Hepatocyte (in vitro differentiated cells): ENCODE measurements at regions not wholly inside any gene's neighbourhood (a gene's known extent, or its start where the extent isn't known, plus 50 kb on each side); places are given as distances from the start of the nearest gene placed in this dataset.

Source experiments
- DNase-seq: peaks from one replicate; pipeline ENCODE4 v3.0.0-alpha.2; 2016; ENCODE audit warnings: low spot score
- H2AFZ ChIP-seq: fragments of 200-600 bp; sonication (generic); 2 replicates; pipeline ENCODE4 v1.6.0; 2016; ENCODE audit warnings: antibody characterized with exemption, mild to moderate bottlenecking
- H3K27ac ChIP-seq: fragments of 200-600 bp; sonication (generic); 2 replicates; pipeline ENCODE4 v1.5.1; 2016; ENCODE audit warnings: mild to moderate bottlenecking
- H3K27me3 ChIP-seq: fragments of 200-600 bp; sonication (generic); 2 replicates; pipeline ENCODE4 v1.6.1; 2016
- H3K36me3 ChIP-seq: fragments of 200-600 bp; sonication (generic); replicated peaks from 2 replicates; pipeline ENCODE4 v1.5.1; 2016; ENCODE audit warnings: low read depth; ENCODE audit not compliant: insufficient read depth
- H3K4me1 ChIP-seq: fragments of 200-600 bp; sonication (generic); 2 replicates; pipeline ENCODE4 v1.5.1; 2016; ENCODE audit warnings: mild to moderate bottlenecking, moderate library complexity; ENCODE audit not compliant: insufficient read depth
- H3K4me2 ChIP-seq: fragments of 200-600 bp; sonication (generic); 2 replicates; pipeline ENCODE4 v1.6.0; 2016
- H3K4me3 ChIP-seq: fragments of 200-600 bp; sonication (generic); 2 replicates; pipeline ENCODE4 v1.5.1; 2016; ENCODE audit warnings: mild to moderate bottlenecking
- H3K79me2 ChIP-seq: fragments of 200-600 bp; sonication (generic); 2 replicates; pipeline ENCODE4 v1.6.0; 2017; ENCODE audit warnings: mild to moderate bottlenecking
- H3K9me2 ChIP-seq: fragments of 200-600 bp; sonication (generic); replicated peaks from 2 replicates; pipeline ENCODE4 v1.6.0; 2017; ENCODE audit warnings: mild to moderate bottlenecking; ENCODE audit not compliant: insufficient read depth
- H3K9me3 ChIP-seq: fragments of 200-600 bp; sonication (generic); 2 replicates; pipeline ENCODE4 v1.5.1; 2016; ENCODE audit warnings: low read depth, mild to moderate bottlenecking
- H4K20me1 ChIP-seq: fragments of 200-600 bp; sonication (generic); 2 replicates; pipeline ENCODE4 v1.6.0; 2016; ENCODE audit warnings: mild to moderate bottlenecking; ENCODE audit not compliant: insufficient read depth, poor library complexity, severe bottlenecking
- CTCF ChIP-seq: fragments of 200-600 bp; sonication (generic); IDR thresholded peaks from 2 replicates; pipeline ENCODE4 v1.5.1; 2016; ENCODE audit warnings: antibody characterized with exemption, mild to moderate bottlenecking; ENCODE audit not compliant: poor library complexity
- EZH2 ChIP-seq: fragments of 200-600 bp; sonication (generic); IDR thresholded peaks from 2 replicates; pipeline ENCODE4 v1.6.1; 2016; ENCODE audit warnings: antibody characterized with exemption, mild to moderate bottlenecking, borderline replicate concordance
- EZH2phosphoT487 ChIP-seq: fragments of 200-600 bp; sonication (generic); IDR thresholded peaks from one replicate; pipeline ENCODE4 v1.6.1; 2018; ENCODE audit warnings: antibody characterized with exemption, mild to moderate bottlenecking, low read depth, moderate library complexity; ENCODE audit not compliant: unreplicated experiment, severe bottlenecking
- WGBS: methylation state at CpG from one replicate; pipeline ENCODE4 v1.1.6; 2016; ENCODE audit warnings: low lambda C conversion rate; ENCODE audit errors: missing lambda C conversion rate; 5-methylcytosine and 5-hydroxymethylcytosine counted together

- TF ChIP-seq EZH2phosphoT487, result no peak
- TF ChIP-seq CTCF, result no peak
- no peak for TF ChIP-seq EZH2
- H3K9me3 ChIP-seq, result no peaks in the 10 kb centered on the region
- no peaks in the 10 kb centered on the region for H3K9me2 ChIP-seq
- no peak overlapping the region for H3K4me3 ChIP-seq
- H3K4me2 ChIP-seq, result no peak overlapping the region
- no peak for DNase-seq
- H3K4me1 ChIP-seq, result no peaks in the 10 kb centered on the region
- H3K79me2 ChIP-seq, result no peaks in the 10 kb centered on the region
- H3K27ac ChIP-seq, result no peak overlapping the region
- H4K20me1 ChIP-seq, result no peaks in the 10 kb centered on the region
- H3K27me3 ChIP-seq, result no peaks in the 10 kb centered on the region
- H3K36me3 ChIP-seq, result no peaks in the 10 kb centered on the region
- WGBS, result 53% methylated on average over 2 of the region's 2 CpGs
- no peak overlapping the region for H2AFZ ChIP-seq
Measured at GRCh38 chr1:66434096-66434495, 99.9 kb upstream of the SGIP1 start.

DNA sequence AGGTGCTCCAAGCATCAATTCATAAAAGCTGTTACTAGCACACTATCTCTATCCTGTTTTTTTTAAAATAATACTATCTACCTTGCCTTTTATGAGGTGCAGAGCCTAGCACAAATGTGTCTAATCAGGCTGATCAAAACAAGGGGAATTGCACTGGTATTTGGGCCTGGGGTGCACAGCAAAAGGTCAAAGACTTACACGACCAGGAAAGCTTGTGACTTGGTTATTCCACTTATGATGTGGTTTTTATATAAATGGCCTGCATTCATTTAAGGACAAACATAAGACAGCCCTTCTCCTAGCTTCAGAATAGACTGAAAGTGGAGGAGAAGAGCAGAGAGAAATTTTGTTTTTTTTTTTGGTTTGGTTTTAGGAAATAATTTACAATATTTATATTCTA, 98.4 kb upstream of the SGIP1 start:
- Histone ChIP-seq H3K27ac (no peak overlapping the region), H3K36me3 (no peaks in the 10 kb centered on the region), H3K4me1 (no peaks in the 10 kb centered on the region), H2AFZ (no peak overlapping the region), H3K79me2 (no peaks in the 10 kb centered on the region), H4K20me1 (no peaks in the 10 kb centered on the region), H3K4me2 (no peak overlapping the region), H3K9me2 (no peaks in the 10 kb centered on the region), H3K27me3 (no peaks in the 10 kb centered on the region), H3K9me3 (no peaks in the 10 kb centered on the region), H3K4me3 (no peak overlapping the region)
- DNase-seq, result no peak
- WGBS, result 70% methylated on average over 1 of the region's 1 CpG
- no peak for TF ChIP-seq EZH2
- no peak for TF ChIP-seq CTCF
- no peak for TF ChIP-seq EZH2phosphoT487

DNA sequence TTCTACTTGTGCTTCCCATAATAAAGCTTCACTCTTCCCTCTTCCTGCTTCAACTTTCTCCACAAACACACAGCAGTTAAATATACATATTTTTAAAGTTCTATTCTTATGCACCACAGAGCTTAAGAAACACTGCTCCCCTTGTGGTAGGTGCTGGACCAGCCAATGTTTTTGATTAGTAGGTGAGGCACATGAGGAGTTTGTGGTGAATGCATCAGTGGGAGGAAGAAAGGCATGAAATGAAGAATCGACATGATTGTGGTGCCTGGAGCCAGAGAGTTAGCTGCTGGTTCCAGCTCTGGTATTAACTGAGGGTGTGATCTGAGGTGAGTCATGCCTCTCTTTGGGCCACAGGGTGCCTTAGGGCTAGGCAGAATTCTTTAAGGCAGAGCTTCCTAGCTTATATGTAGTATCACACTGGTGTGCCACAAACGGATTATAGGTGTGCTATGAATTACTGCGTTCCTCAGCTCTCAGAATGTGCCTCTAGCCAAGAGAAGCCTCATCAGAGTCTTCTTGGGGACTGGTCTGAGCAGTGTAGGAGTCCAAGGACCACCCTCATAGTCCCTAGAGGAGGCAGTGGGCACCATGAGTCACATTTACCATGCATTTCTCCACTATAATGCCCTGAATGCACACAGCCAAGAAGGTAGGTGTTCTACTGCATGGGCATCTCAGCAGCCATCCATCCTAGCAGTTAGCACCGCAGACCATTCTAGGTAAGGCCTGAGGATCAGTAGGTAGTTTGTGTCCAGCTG, 97.4 kb upstream of the SGIP1 start:
- Histone ChIP-seq H2AFZ (no peak overlapping the region), H3K4me2 (no peak overlapping the region), H4K20me1 (no peaks in the 10 kb centered on the region), H3K27ac (no peak overlapping the region), H3K79me2 (no peaks in the 10 kb centered on the region), H3K36me3 (no peaks in the 10 kb centered on the region), H3K4me3 (no peak overlapping the region), H3K9me3 (no peaks in the 10 kb centered on the region), H3K27me3 (no peaks in the 10 kb centered on the region), H3K9me2 (no peaks in the 10 kb centered on the region), H3K4me1 (no peaks in the 10 kb centered on the region)
- no peak for TF ChIP-seq EZH2phosphoT487
- TF ChIP-seq CTCF, result peak; percentile 16
- no peak for DNase-seq
- WGBS, result 73% methylated on average over 4 of the region's 4 CpGs

DNA sequence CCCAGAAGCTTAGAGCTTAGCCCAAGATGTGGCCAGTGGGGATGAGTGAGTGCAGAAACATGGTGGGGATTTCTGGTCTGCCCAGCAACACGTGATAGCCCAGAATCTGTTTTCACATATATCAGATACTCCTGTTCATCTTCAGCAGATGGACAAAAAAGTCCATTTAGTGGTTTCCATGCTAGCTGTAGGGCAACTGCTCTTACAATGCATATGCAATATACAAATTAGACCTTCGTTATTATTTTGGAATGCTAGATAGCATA, 96.9 kb upstream of the SGIP1 start:
- no peak overlapping the region for H3K4me3 ChIP-seq
- no peak overlapping the region for H3K4me2 ChIP-seq
- 90% methylated on average over 2 of the region's 2 CpGs for WGBS
- H3K27ac ChIP-seq, result no peak overlapping the region
- H3K79me2 ChIP-seq, result no peaks in the 10 kb centered on the region
- H3K27me3 ChIP-seq, result no peaks in the 10 kb centered on the region
- no peaks in the 10 kb centered on the region for H3K36me3 ChIP-seq
- no peaks in the 10 kb centered on the region for H3K9me2 ChIP-seq
- no peaks in the 10 kb centered on the region for H3K9me3 ChIP-seq
- no peak for DNase-seq
- H2AFZ ChIP-seq, result no peak overlapping the region
- no peaks in the 10 kb centered on the region for H4K20me1 ChIP-seq
- H3K4me1 ChIP-seq, result no peaks in the 10 kb centered on the region
- TF ChIP-seq EZH2 (no peak), CTCF (no peak), EZH2phosphoT487 (no peak)
